HuH-7 (cell line): ENCODE measurements at regions not wholly inside any gene's neighbourhood (a gene's known extent, or its start where the extent isn't known, plus 50 kb on each side); places are given as distances from the start of the nearest gene placed in this dataset.
"Not testable (repeated sequence)": the region's sequence is repeated elsewhere in the genome, so short reads cannot be mapped to it uniquely, and the experiment has no call there.

Experiments
- DNase-seq: peaks from one replicate; pipeline ENCODE4 v3.0.0; 2011; ENCODE audit warnings: low spot score

GRCh38 chr1:195200772-195201171 is 1407.5 kb downstream of the KCNT2 start:
- DNase-seq, result no peak

GRCh38 chr1:195197116-195197515 is 1411.1 kb downstream of the KCNT2 start:
- no peak for DNase-seq

- DNase-seq, result no peak
Measured at GRCh38 chr1:195195423-195196057, 1412.7 kb downstream of the KCNT2 start.

- DNase-seq, result no peak
Measured at GRCh38 chr1:195193134-195193533, 1415.1 kb downstream of the KCNT2 start.

- DNase-seq, result no peak
Measured at GRCh38 chr1:195188821-195189220, 1419.4 kb downstream of the KCNT2 start.

- DNase-seq, result no peak
Measured at GRCh38 chr1:195186544-195186943, 1421.7 kb downstream of the KCNT2 start.

GRCh38 chr1:195185736-195186135 is 1422.5 kb downstream of the KCNT2 start:
- no peak for DNase-seq

- DNase-seq, result no peak
Measured at GRCh38 chr1:195185321-195185720, 1422.9 kb downstream of the KCNT2 start.

- no peak for DNase-seq
Measured at GRCh38 chr1:195173753-195174152, 1434.5 kb downstream of the KCNT2 start.

GRCh38 chr1:195159795-195160194 is 1448.4 kb downstream of the KCNT2 start:
- DNase-seq, result not testable (repeated sequence)

- no peak for DNase-seq
Measured at GRCh38 chr1:195158091-195158490, 1450.1 kb downstream of the KCNT2 start.

GRCh38 chr1:195153107-195153506 is 1455.1 kb downstream of the KCNT2 start:
- no peak for DNase-seq

GRCh38 chr1:195150768-195151167 is 1457.5 kb downstream of the KCNT2 start:
- DNase-seq, result no peak

- DNase-seq, result no peak
Measured at GRCh38 chr1:195141294-195141693, 1466.9 kb downstream of the KCNT2 start.

GRCh38 chr1:195130598-195130997 is 1477.6 kb downstream of the KCNT2 start:
- DNase-seq, result no peak

- no peak for DNase-seq
Measured at GRCh38 chr1:195122497-195122896, 1485.7 kb downstream of the KCNT2 start.

- DNase-seq, result no peak
Measured at GRCh38 chr1:195113471-195113870, 1494.8 kb downstream of the KCNT2 start.

- DNase-seq, result no peak
Measured at GRCh38 chr1:195105773-195106172, 1502.5 kb downstream of the KCNT2 start.

- DNase-seq, result no peak
Measured at GRCh38 chr1:195105281-195105680, 1503.0 kb downstream of the KCNT2 start.

- DNase-seq, result no peak
Measured at GRCh38 chr1:195097316-195097715, 1510.9 kb downstream of the KCNT2 start.

GRCh38 chr1:195096051-195096521 is 1512.2 kb downstream of the KCNT2 start:
- no peak for DNase-seq

- no peak for DNase-seq
Measured at GRCh38 chr1:195085196-195085595, 1523.0 kb downstream of the KCNT2 start.

- DNase-seq, result no peak
Measured at GRCh38 chr1:195082183-195082582, 1526.1 kb downstream of the KCNT2 start.

GRCh38 chr1:195076682-195077081 is 1531.6 kb downstream of the KCNT2 start:
- no peak for DNase-seq
